HG03520 (cell line): ENCODE measurements at regions not wholly inside any gene's neighbourhood (a gene's known extent, or its start where the extent isn't known, plus 50 kb on each side); places are given as distances from the start of the nearest gene placed in this dataset.
A peak's percentile ranks its signal among the peaks of the same experiment; 100 is the strongest.
"Not testable (repeated sequence)": the region's sequence is repeated elsewhere in the genome, so short reads cannot be mapped to it uniquely, and the experiment has no call there.

Source experiments
- ATAC-seq: cut with Tn5 transposase; IDR thresholded peaks from one replicate; pipeline ENCODE4 v1.9.1; 2021; ENCODE audit warnings: mild to moderate bottlenecking, moderate library complexity; ENCODE audit not compliant: unreplicated experiment

DNA sequence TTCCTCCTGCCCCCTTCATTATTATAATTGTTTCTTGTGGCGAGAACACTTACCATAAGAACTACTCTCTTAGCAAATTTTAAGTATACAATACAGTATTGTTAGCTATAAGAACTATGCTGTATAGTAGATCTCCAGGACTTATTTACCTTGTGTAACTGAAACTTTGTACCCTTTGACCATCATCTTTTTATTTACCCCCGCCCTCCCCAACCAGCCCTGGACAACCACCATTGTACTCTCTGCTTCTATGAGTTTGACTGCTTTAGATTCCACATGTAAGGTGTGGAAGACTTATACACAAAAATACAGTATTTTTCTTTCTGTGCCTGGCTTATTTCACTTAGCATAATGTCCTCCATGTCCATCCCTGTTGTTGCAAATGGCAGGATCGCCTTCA lies 161.1 kb downstream of the PHF8 start:
- no peak for ATAC-seq

DNA sequence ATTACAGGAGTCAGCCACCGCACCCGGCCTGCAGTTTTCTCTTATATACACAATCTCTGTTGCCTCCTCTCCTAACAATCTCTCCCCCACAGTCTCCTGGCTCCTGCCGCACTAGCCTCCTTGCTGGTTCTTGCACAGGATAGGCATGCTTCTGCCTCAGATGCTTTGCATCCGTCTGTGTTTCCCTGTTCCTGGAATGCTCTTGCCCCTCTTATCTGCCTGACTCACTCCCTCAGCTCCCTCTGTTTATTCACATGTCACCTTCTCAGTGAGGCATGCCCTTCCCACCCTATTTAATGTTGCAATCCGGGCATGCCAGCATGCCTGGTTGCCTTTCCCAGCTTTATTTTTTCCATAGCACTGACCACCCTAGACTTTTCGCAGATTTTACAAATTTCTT lies 161.9 kb downstream of the PHF8 start:
- no peak for ATAC-seq

DNA sequence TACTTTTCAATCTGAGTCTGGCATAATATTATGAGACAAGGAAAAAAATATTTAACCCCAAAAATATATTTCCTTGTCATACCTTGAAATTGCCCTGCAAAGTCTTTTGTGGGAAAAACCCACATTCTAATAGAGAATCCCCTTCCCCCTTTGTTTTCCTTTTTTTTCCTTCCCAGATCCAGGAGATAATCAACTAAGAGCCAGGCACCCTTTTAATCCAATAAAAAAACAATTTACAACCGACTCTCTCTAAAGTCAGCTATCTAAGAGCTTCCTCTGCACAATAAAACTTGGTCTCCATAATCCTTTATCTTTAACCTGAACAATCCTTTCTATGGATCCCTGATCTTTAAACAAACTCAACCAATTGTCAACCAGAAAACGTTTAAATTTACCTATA lies 163.5 kb downstream of the PHF8 start:
- ATAC-seq = not testable (repeated sequence)

DNA sequence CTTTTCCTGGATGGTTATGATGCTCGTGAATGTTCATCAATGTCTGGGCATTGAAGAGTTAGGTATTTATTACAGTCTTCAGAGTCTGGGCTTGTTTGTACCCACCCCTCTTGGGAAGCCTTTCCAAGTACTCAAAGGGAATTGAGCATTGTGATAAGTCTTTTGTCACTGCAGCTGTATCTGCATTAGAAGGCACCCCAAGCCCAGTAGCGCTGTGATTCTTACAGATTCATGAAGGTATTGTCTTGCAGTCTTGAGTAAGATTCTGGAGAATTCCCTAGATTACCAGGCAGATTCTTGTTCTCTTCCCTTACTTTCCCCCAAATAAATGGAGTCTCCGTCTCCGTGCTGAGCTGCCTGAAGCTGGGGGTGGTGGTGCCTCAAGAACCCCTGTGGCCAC lies 173.4 kb upstream of the HUWE1 start:
- ATAC-seq = no peak

DNA sequence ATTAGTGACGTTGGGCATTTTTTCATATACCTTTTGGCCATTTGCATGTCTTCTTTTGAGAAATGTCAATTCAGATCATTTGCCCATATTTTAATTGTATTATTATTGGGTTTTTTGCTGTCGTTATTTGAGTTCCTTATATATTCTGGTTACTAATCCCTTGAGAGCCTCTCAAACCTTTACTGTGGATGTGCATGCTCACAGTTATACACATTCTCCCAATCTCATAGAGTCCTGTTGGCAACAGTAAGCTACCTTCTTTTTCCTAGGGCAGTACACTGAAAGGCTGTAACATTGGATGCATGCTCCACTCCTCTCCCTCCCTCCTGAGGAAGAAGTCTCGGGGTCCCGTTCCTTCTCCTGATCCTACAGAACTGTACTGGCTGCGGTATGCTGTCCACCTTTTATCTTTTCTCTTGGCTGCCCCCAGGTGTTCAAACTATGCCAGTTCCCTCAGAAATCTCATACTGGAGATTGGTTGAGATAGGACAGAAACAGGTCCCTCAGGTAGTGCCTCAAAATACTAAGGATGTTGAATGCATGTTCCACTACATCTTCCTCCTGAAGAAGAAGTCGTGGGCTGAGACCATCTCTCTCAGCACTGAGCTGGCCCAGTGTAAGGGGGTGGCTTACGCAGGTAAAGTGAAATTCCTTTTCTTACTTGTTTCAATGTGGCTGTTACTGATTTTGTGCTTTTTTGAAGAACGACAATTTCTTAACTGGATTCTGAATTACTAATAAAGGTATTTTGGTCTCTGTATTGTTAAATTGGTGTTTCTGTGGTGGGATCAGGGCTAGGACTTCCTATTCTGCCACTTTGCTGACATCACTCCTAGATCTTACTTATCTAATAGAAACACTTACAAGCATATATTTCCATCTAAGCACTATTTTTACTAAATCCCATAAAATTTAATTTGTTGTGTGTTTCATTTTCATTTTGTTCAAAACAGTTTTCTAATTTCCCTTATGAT lies 145.4 kb upstream of the HUWE1 start:
- peak; percentile 83 for ATAC-seq

DNA sequence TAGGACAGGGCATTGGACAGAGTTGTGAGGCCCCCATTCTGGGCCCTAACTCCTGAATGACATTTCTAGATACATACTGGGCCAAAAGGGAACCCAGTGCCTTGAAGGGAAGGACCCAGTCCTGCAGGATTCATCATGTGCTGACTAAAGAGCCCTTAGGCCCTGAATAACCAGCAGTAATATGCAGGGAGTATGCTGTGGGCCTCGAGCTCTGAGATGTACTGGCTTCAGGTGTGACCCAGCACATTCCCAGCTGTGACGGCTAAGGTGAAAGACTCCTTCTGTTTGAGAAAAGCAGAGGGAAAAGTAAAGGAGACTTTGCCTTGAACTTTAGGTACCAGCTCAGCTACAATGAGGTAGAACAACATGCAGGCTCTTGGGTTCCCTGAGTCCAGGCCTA lies 138.2 kb upstream of the HUWE1 start:
- no peak for ATAC-seq

DNA sequence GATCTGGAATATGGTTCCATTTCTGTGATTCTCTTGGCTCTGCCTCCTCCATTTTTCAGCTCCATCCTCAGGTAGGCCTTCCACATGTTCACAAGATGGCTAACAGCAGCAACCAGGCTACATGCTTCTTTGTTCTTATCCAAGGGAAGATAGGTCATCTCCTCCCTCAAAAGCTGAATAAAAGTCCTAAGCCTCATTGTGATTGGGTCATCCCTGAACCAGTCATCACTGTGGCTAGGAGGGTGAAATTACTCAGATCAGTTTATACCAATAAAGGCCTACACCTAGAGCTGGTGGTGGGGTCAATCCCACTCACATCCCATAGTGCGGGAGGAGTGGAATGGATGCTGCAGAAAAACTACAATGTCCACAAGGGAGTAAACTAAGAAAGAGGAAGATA lies 131.6 kb upstream of the HUWE1 start:
- not testable (repeated sequence) for ATAC-seq

DNA sequence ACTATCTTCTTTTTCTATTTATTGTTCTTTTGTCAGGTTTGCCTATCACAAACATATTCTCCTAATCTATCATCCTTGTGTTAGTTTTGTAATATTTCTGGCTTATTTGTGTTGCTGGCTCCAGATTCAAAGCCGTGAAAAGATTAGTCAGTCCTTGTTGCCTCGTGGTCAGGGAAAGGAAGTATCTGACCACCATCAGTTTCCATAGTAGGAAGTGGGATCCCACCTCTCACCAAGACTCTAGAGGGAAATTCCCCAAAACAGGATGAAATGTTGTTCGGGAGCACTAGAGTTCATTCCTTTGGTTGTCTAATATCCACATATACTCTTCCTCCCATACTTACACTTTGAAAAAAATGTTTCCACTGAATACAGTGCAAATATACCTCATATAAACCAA lies 131.0 kb upstream of the HUWE1 start:
- ATAC-seq = no peak

DNA sequence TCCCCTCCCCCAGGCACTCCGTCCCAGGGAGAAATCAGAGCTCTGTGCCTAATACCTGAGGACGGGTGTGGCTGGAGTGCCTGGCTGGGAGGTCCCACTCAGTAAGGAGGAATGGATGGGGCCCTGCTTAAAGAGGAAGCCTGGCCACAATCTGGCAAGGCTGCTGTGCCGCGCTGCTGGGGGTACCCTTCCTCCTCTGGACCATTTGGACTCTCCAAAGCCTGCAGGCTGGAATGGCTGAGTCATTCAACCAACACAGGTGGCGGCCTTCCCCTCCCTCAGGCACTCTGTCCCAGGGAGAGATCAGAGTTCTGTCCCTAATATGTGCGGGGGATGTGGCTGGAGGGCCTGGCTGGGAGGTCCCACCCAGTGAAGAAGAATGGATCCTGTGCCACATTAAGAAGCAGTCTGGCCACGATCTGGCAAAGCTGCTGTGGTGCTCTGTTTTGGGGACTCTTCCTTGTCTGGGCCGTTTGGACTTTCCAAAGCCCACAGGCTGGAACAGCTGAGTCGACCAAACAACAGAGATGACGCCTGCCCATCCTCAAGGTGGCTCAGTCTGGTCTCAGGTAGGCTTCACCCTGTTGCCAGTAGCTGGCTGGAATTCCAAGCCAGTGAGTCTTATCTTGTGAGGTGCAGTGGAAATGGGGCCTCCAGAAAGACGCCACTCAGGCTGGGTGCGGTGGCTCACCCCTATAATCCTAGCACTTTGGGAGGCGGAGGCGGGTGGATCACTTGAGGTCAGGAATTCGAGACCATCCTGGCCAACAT lies 127.3 kb upstream of the HUWE1 start:
- ATAC-seq = no peak

DNA sequence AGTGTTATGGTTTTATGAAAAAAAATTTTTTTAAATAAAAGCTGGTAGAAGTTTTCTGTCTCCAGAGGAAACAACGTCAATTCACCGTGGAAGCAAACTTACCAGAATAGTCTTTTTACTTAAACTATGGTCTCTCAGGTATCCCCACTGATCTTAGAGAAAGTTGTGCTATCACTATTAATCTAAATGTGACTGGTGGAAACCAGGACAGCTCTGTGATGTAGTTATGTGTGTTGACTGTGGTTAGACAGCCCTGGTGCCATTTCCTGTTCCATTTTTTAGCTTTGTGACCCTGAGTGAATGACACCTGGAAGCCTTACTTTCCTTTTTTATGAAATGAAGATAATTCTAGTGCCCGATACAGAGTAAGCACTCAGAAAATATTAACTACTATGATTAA lies 111.8 kb upstream of the HUWE1 start:
- no peak for ATAC-seq

DNA sequence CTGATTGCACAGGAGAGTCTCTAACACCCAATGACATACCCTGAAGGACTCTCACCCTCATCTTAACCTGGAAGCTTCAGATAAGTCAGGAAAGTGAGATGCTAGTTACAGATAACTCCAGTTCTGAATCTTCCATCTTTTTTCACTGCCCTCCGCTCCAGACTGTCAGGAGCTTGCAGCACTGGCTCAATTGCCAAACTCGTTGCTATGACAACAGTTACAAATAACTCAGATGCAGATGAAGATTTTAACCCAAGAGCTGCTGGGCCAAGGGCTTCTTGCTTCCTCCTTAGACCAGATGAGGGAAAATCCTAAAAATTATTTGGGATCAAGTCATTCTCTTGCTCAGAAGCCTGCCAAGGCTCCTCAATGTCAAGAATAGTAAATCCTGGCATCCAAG lies 109.1 kb upstream of the HUWE1 start:
- no peak for ATAC-seq

DNA sequence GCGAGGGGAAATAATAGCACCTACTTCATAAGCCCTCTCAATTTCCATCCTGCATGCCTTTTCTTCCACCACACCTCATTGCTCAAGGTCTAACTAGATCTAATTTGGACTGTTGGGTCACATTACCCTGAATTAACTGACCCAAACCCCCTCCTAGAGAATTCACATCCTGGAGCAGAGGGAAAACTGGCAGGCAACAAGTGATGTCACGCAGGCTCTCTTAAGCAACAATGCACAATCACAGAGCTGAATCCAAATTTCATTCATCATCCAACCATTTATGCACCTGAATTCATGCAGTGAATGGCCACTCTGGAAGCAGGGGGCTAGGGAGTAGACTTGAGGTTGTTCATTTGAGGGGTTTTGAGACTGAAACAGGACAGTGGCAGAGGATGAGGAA lies 107.7 kb upstream of the HUWE1 start:
- no peak for ATAC-seq

DNA sequence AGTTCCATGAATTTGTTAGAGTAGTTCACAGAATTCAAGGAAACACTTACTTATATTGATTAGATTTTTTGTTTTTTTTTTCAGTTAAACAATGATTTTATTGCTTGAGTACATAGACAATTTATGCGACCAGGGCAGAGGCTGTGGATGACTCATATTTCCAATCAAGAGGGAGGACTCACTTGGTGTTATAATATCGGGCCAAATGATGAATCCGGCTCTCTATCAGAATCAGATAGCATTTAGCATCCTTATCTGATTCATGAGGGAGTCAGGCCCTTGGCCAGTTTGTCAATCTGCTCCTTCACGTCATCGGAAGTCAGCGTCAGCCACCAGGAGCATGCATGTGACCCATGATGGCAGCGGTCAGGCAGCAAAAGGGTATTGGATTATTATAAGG lies 82.3 kb upstream of the HUWE1 start:
- ATAC-seq = no peak

DNA sequence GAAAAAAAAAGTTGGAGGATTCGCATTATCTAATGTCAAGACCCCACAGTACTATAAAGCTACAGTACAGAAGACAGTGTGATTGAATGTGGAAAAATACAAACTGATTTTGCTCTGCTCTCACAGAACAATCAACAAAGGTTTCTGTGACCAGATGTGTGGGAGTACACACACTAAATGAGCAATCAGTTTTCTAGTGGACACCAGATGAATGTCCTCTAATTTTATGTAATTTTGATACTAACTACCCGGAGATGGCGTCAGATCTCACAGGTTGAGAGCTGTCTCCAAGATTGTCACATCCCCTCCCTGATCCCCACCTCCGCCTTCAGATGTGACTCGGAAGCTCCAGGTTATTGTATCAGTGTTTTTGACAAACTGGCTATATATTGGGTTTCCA lies 81.9 kb upstream of the HUWE1 start:
- ATAC-seq = no peak

DNA sequence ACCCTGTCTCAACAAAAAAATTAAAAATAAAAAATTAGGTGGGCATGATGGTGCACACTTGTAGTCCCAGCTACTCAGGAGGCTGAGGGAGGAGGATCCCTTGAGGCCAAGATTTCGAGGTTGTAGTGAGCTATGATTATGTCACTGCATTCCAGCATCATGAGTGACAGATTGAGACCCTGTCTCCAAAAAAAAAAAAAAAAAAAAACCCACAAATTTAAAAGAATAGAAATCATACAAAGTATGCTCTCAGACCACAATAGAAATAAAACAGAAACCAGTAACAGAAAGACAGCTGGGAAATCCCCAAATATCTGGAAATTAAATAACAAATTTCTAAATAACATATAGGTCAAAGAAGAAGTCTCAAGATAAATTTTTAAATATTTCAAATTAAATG lies 81.0 kb upstream of the HUWE1 start:
- no peak for ATAC-seq

DNA sequence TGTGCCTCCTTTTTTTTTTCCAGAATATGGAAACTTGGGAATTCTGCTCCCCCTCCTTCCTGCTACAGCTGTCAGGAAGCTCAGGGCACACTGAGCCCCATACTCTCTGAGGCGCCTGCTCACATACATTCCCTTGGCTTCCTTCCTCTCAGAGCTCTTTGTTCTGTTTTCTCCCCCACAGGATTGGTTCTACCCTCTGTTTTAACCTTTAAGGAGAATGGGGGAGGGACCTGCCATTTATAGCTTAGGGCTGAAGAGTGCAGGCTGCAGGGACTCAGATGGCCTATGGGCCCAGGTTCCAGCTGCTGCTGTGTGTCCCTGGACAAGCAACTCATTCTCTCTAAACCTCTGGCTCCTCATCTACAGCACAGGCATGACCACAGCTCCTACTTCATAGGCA lies 70.7 kb upstream of the HUWE1 start:
- ATAC-seq = not testable (repeated sequence)

DNA sequence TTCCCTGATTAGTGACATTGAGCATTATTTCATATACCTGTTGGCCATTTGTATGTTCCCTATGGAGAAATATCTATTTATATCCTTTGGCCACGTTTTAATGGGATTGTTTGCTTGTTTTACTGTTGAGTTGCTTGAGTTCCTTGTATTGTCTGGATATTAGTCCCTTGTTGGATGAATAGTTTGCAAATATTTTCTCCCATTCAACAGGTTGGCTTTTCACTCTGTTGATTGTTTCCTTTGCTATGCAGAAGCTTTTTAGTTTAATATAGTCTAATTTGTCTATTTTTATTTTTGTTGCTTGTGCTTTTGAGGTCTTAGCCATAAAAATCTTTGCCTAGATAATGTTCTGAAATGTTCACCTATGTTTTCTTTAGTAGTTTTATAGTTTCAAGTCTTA lies 60.2 kb upstream of the HUWE1 start:
- ATAC-seq = no peak

DNA sequence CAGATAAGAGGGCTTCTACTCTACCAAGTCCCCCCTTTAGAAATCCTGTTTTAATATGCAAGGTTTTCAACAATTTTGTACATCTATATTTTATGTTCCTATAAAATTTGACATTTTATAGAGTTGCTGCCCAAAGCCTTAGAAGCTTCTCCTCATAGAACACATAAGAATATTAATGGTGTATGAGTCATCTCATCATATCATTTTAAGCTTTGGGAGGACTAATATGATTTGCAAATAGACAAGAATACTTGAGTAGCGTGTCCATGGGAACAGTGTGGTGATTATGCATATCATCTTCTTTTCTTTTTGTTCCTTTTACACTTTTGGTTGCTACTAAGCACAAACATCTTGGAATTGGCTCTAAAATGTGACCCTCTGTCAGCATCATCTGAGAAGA lies 56.7 kb upstream of the HUWE1 start:
- ATAC-seq = no peak

DNA sequence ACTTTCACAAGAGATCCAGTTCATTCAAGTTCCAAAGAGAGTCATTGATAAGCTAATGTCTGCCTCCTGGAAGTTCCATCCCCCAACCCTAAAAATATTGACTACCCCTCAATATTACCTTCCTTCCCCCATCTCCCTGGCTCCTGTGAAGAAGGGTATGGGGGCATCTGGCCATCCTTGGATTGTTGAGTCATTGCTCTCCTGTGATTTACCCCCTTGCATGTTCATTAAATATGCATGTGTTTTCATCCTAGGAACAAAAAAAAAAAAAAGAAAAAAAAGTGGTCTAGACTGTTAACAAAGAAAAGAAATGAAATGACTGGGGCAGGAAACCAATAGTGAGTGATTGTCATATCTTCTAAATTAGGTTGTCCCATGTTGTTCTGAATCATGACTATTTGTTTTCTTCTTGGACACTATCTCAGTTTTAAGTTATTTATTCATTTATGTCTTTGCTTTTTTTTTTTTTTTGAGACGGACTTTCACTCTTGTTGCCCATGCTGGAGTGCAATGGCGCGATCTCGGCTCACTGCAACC lies 51.9 kb upstream of the HUWE1 start:
- no peak for ATAC-seq
